Ishikawa (cell line): ENCODE measurements at regions not wholly inside any gene's neighbourhood (a gene's known extent, or its start where the extent isn't known, plus 50 kb on each side); places are given as distances from the start of the nearest gene placed in this dataset.
A peak's percentile ranks its signal among the peaks of the same experiment; 100 is the strongest.

Source experiments
- CEBPB ChIP-seq: IDR thresholded peaks from 2 replicates; pipeline ENCODE4 v1.6.1; 2012
- CREB1 ChIP-seq: IDR thresholded peaks from 2 replicates; pipeline ENCODE4 v1.6.1; 2012; ENCODE audit warnings: low read depth
- EGR1 ChIP-seq: IDR thresholded peaks from 2 replicates; pipeline ENCODE4 v1.6.1; 2012
- EP300 ChIP-seq: IDR thresholded peaks from 2 replicates; pipeline ENCODE4 v1.6.1; 2012; ENCODE audit warnings: borderline replicate concordance
- FOXM1 ChIP-seq: IDR thresholded peaks from 2 replicates; pipeline ENCODE4 v1.6.1; 2012; ENCODE audit warnings: low read depth, borderline replicate concordance
- NFIC ChIP-seq: IDR thresholded peaks from 2 replicates; pipeline ENCODE4 v1.6.1; 2012
- RAD21 ChIP-seq: IDR thresholded peaks from 2 replicates; pipeline ENCODE4 v1.6.1; 2012; ENCODE audit warnings: low read depth
- REST ChIP-seq: IDR thresholded peaks from 2 replicates; pipeline ENCODE4 v1.6.1; 2012; ENCODE audit warnings: low read depth, mild to moderate bottlenecking
- TAF1 ChIP-seq: IDR thresholded peaks from 2 replicates; pipeline ENCODE4 v1.6.1; 2012; ENCODE audit warnings: low read depth, mild to moderate bottlenecking
- TCF12 ChIP-seq: IDR thresholded peaks from 2 replicates; pipeline ENCODE4 v1.6.1; 2012; ENCODE audit warnings: low read depth
- TEAD4 ChIP-seq: IDR thresholded peaks from 2 replicates; pipeline ENCODE4 v1.6.1; 2012
- YY1 ChIP-seq: IDR thresholded peaks from 2 replicates; pipeline ENCODE4 v1.6.1; 2012; ENCODE audit warnings: low read depth
- ZBTB7A ChIP-seq: IDR thresholded peaks from 2 replicates; pipeline ENCODE4 v1.6.1; 2012; ENCODE audit warnings: low read depth
- TF ChIP-seq, protein P1 (sequence below): IDR thresholded peaks from 2 replicates; pipeline ENCODE4 v1.6.1; 2012
- TF ChIP-seq, protein P2 (sequence below): IDR thresholded peaks from 2 replicates; pipeline ENCODE4 v1.6.1; 2012

- no peak for TF ChIP-seq TAF1
- TF ChIP-seq CEBPB: no peak
- TF ChIP-seq EGR1: no peak
These were observed 317.0 kb downstream of the GABRB3 start for GRCh38 chr15:26455828-26456227.

DNA sequence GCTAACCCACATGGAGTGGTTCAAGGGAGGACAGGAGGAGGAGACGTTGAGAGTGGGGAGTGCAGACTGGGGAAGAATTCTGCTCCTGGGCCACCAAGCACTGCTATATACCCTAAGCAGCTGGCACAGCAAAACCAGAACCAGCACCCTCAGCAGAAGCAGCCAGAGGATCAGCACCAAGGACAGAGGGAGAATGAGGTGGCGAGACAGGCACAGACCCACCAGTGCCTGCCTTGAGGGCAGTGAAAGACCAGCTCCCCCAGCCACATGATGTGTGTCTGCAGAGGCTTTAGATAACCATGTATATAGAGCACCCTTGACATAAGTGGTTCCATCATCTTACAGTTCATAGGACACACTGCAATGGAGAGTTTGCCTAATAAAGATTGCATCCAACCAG is 319.0 kb downstream of the GABRB3 start:
- TF ChIP-seq ZBTB7A (no peak), REST (peak; percentile 51; the same call in 1 of the 2 replicates)

- TF ChIP-seq EGR1: no peak
- no peak for TF ChIP-seq CREB1
- TF ChIP-seq, protein P1, sequence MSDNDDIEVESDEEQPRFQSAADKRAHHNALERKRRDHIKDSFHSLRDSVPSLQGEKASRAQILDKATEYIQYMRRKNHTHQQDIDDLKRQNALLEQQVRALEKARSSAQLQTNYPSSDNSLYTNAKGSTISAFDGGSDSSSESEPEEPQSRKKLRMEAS: no peak
- no peak for TF ChIP-seq CEBPB
- no peak for TF ChIP-seq FOXM1
- TF ChIP-seq, protein P2, sequence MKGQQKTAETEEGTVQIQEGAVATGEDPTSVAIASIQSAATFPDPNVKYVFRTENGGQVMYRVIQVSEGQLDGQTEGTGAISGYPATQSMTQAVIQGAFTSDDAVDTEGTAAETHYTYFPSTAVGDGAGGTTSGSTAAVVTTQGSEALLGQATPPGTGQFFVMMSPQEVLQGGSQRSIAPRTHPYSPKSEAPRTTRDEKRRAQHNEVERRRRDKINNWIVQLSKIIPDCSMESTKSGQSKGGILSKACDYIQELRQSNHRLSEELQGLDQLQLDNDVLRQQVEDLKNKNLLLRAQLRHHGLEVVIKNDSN: no peak
- no peak for TF ChIP-seq TCF12
- TF ChIP-seq TAF1: no peak
- TF ChIP-seq EP300: no peak
These were observed 320.9 kb downstream of the GABRB3 start for GRCh38 chr15:26451995-26452394.

GRCh38 chr15:26449291-26449690 is 323.6 kb downstream of the GABRB3 start:
- TF ChIP-seq NFIC (no peak), TEAD4 (no peak), EGR1 (no peak), TAF1 (no peak), REST (no peak), RAD21 (no peak), EP300 (no peak), TCF12 (no peak), CEBPB (no peak), ZBTB7A (no peak), CREB1 (no peak), YY1 (no peak), FOXM1 (no peak)
- TF ChIP-seq, protein P2: no peak
- TF ChIP-seq, protein P1: no peak

GRCh38 chr15:26443321-26443720 is 329.5 kb downstream of the GABRB3 start:
- TF ChIP-seq EGR1 (no peak), EP300 (no peak), REST (no peak), CREB1 (no peak), CEBPB (no peak), RAD21 (no peak), ZBTB7A (no peak), FOXM1 (no peak), TCF12 (no peak), NFIC (no peak), TEAD4 (no peak), TAF1 (no peak)
- TF ChIP-seq, protein P2: no peak
- TF ChIP-seq, protein P1: no peak
